ENCODE measurements at regions not wholly inside any gene's neighbourhood (a gene's known extent, or its start where the extent isn't known, plus 50 kb on each side); places are given as distances from the start of the nearest gene placed in this dataset.
A peak's percentile ranks its signal among the peaks of the same experiment; 100 is the strongest.
"Not testable (repeated sequence)": the region's sequence is repeated elsewhere in the genome, so short reads cannot be mapped to it uniquely, and the experiment has no call there.

GRCh38 chr2:209305746-209306196, 118.1 kb upstream of the MAP2 start:
- no peak for DNase-seq (ENCODE audit: low spot score)

- no peak for DNase-seq (ENCODE audit: low spot score)
Measured at GRCh38 chr2:209307161-209308001, 116.5 kb upstream of the MAP2 start.

GRCh38 chr2:209308415-209308814, 115.4 kb upstream of the MAP2 start:
- no peak for DNase-seq (ENCODE audit: low spot score)

GRCh38 chr2:209311948-209312347, 111.9 kb upstream of the MAP2 start:
- no peak for DNase-seq (ENCODE audit: low spot score)

GRCh38 chr2:209312450-209312849, 111.4 kb upstream of the MAP2 start:
- DNase-seq (ENCODE audit: low spot score), result not testable (repeated sequence)

- DNase-seq (ENCODE audit: low spot score), result no peak
Measured at GRCh38 chr2:209314653-209315052, 109.2 kb upstream of the MAP2 start.

- no peak for DNase-seq (ENCODE audit: low spot score)
Measured at GRCh38 chr2:209316141-209316540, 107.7 kb upstream of the MAP2 start.

- DNase-seq (ENCODE audit: low spot score), result no peak
Measured at GRCh38 chr2:209321076-209321475, 102.8 kb upstream of the MAP2 start.

- no peak for DNase-seq (ENCODE audit: low spot score)
Measured at GRCh38 chr2:209321581-209321980, 102.3 kb upstream of the MAP2 start.

- DNase-seq (ENCODE audit: low spot score), result no peak
Measured at GRCh38 chr2:209322041-209322440, 101.8 kb upstream of the MAP2 start.

- DNase-seq (ENCODE audit: low spot score), result no peak
Measured at GRCh38 chr2:209322905-209323512, 100.8 kb upstream of the MAP2 start.

- DNase-seq (ENCODE audit: low spot score), result no peak
Measured at GRCh38 chr2:209323738-209324137, 100.1 kb upstream of the MAP2 start.

GRCh38 chr2:209324281-209324680, 99.6 kb upstream of the MAP2 start:
- no peak for DNase-seq (ENCODE audit: low spot score)

GRCh38 chr2:209331291-209331844, 92.5 kb upstream of the MAP2 start:
- peak; percentile 7 for DNase-seq (ENCODE audit: low spot score)

GRCh38 chr2:209334188-209335017, 89.4 kb upstream of the MAP2 start:
- peak; percentile 61 for DNase-seq (ENCODE audit: low spot score)

- no peak for DNase-seq (ENCODE audit: low spot score)
Measured at GRCh38 chr2:209340522-209340921, 83.3 kb upstream of the MAP2 start.

GRCh38 chr2:209344349-209344748, 79.5 kb upstream of the MAP2 start:
- DNase-seq (ENCODE audit: low spot score), result no peak

- no peak for DNase-seq (ENCODE audit: low spot score)
Measured at GRCh38 chr2:209348433-209348832, 75.4 kb upstream of the MAP2 start.

- DNase-seq (ENCODE audit: low spot score), result no peak
Measured at GRCh38 chr2:209351636-209352035, 72.2 kb upstream of the MAP2 start.

GRCh38 chr2:209358992-209359391, 64.9 kb upstream of the MAP2 start:
- DNase-seq (ENCODE audit: low spot score), result no peak

- no peak for DNase-seq (ENCODE audit: low spot score)
Measured at GRCh38 chr2:209367075-209367747, 56.6 kb upstream of the MAP2 start.

- no peak for DNase-seq (ENCODE audit: low spot score)
Measured at GRCh38 chr2:209368406-209368805, 55.4 kb upstream of the MAP2 start.
